HG03097 (cell line): ENCODE measurements at regions not wholly inside any gene's neighbourhood (a gene's known extent, or its start where the extent isn't known, plus 50 kb on each side); places are given as distances from the start of the nearest gene placed in this dataset.
"Not testable (repeated sequence)": the region's sequence is repeated elsewhere in the genome, so short reads cannot be mapped to it uniquely, and the experiment has no call there.

ENCODE experiments used
- ATAC-seq: cut with Tn5 transposase; IDR thresholded peaks from one replicate; pipeline ENCODE4 v1.9.1; 2021; ENCODE audit not compliant: unreplicated experiment, low FRiP score

DNA sequence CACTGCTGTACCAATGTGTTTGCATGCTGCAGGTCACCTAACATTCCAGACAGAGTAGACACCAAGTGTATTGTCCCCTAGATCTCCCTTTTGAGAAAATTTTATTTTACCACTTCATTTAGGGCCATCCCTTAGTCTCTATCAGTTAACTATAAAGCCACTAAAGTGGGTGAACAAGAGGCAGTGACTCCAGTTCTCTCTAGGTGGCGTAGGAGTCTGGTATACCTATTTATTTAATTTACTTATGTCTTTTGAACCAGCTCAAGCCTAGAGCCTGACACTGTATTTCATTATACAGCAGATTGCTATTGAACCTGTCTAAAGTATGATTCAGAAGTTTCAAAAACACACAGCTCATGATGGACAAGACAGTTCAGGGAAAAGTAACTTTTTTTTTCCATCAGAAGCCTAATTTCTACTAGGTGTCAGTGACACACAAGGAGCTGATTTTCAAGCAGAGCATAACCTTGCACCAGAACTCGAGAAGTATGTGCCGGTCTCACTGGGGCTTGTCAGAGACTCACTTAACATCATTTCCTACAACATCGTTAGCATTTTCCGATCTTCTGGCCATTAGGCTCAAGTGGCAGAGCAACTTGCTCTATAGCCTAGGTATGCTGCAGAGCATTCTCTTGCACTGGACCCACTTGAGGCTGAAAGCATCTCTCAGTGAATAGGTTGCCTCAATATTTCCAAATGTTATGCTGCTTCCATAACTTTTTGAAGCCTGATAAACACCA lies 175.4 kb downstream of the CDC14C start:
- no peak for ATAC-seq

DNA sequence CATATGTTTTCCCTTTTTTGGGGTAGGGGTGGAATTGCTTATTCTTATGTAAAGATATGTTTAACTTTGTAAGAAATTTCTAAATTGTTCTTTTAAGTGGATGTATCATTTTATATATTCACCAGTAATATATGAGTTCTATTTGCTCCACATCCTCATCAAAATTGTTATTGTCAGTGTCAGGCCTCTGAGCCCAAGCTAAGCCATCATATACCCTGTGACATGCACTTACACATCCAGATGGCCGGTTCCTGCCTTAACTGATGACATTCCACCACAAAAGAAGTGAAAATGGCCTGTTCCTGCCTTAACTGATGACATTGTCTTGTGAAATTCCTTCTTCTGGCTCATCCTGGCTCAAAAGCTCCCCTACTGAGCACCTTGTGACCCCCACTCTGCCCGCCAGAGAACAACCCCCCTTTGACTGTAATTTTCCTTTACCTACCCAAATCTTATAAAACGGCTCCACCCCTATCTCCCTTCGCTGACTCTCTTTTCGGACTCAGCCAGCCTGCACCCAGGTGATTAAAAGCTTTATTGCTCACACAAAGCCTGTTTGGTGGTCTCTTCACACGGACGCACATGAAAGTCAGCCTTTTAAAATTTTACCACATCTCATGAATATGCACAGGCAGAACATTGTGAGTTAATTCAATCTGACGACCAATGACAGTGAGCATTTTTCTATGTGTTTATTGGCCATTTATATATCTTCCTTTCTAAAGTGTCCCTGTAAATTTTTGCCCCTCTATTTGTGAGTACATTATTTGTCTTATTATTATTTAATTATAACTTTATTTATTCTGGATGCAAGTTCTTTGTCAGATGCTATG lies 176.8 kb downstream of the CDC14C start:
- ATAC-seq: not testable (repeated sequence)

DNA sequence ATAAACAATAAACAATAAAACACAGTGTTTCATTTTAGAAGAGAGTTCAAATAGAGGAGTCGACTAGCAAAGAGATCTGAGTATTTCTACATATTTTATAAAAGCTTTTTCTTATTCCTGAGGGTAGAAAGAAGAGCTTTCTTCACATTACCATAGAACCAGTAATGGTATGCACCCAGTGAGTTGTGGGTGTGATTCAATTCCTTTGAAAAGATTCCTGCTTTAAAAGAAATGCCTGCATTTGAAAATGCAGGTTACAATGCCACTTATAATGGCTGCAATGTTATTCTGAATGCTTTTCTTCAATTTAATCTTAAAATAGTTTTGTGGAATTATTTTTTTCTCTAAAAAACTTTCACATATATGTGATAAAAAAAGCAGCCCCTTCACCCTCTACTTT lies 178.1 kb downstream of the CDC14C start:
- ATAC-seq: no peak

DNA sequence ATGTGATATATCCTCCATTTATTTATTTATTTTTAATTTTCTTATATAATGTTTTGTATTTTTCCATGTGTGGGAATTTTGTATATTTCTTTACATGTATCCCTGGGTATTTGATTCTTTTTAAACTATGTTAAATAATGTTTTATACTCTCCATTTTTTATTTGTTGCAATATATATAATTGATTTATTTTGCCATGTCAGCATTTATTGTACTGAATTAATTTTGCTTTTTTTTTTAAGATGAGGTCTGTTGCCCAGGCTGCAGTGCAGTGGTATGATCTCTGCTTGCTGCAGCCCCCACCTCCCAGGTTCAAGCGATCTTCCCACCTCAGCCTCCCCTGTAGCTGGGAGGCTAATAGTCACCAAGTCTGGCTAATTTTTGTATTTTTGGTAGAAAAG lies 187.4 kb downstream of the CDC14C start:
- no peak for ATAC-seq

DNA sequence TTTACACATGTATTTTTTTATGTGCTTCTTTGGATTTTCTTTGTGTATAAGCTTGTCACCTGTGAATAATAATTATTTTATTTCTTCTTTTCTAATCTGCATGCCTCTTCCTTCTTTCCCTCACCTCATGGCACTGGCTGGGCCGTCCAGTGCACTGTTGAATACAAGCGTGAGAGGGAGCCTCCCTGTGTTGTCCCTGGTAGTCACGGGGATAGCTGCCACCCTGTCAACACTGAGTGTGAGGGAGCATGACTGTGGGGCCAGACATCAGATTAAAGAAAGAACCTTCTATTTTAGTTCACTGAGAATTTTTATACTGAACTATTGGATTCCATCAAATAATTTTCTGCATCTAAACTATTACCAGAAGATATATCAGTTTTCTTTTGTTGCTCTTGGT lies 187.9 kb downstream of the CDC14C start:
- no peak for ATAC-seq

DNA sequence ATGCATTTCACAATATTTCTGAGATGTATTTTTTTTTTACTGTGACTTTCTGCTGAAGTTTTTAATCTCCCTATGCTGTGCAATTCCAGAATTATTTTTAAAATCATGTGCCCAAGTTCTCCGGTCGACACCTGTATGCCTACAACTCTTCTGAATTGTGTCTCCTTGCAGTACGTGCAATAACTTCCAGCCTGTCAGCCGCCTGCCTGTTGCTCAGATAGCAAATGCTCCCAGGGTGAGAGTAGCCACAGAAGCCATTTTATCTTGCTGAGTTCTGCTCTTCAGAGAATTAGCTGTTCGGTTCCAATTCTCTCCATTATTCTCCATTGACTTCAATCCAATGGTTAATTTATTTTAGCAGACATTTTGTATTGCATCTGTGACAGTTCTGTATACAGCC lies 188.3 kb downstream of the CDC14C start:
- no peak for ATAC-seq

DNA sequence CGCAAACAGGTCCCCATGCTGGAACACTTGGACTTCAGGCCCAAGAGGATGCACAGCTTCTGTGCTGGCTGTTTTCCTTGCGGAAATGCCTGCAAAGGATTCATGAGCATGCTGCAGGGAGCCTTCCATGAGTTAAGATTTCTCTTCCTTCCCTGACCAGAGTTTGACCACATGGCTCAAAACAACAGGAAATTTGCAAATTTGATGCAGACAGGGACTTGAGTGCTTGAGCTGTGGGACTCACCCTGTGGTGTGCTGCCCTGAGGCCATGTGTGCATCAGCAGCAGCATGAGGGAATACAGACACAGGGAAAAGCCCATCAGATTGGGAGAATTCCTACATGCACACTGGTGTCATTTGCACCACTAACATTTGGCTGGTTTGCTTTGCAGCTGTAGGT lies 195.4 kb downstream of the CDC14C start:
- ATAC-seq: no peak

DNA sequence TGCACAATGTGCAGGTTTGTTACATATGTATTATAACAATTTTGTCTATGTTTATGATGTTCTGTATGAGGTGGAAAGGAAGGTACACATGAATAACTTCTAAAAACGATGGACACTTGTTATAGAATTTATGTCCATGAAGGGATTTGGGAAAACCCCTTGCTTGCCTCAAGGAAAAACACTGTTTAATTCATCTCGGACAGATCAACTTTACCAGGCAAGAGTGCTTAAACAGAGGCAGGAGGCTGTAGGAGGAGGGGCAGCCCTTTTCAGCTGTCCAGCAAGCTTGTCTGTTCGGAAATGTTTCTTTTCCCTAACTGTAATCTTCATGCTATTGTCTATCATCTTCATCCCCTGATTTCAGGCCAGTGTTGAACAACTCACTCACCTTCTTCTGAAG lies 200.9 kb downstream of the CDC14C start:
- ATAC-seq: no peak

DNA sequence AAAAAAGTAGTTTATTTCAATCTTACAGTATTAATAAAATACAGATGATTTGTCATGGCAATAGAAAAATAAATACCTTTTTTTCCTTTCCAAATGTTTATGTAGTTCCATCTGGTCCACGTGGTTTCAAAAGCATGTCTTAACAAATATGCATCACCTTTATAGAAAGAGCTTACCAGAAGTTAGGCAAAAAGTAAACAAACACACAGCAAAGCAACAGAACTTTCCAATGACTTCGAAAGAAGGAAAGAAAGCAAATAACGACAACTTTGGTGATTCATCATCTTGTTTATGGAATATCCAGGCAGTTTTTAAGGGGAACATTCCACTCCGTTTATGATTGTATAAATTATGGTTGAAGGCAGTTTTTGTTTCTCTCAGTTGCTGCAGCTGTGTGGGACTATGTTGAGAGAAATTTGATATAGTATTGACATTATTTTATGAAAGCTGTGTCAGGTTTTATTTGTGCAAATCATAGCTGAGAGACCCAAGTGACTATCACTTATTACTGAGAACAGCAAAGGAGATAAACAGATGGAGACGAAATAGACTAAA lies 203.1 kb downstream of the CDC14C start:
- no peak for ATAC-seq

DNA sequence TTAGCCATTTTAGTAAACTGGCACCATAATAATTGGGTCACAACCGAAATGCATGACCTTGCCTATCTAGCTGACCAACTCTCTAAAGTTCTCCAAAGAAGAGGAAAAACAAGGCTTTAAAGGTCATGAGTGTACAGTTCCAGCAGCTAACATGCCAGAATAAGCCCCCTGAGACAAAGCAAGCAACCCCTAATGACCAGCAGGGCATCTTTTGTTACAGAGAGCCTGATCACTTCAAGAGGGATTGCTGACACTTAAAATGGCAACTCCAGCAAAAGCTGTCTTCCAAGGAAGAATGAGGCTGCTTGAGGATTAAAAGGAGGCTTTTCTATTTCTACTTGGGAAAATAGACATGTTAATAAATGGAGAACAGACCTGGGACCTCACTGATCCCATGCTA lies 213.6 kb downstream of the CDC14C start:
- ATAC-seq: no peak

DNA sequence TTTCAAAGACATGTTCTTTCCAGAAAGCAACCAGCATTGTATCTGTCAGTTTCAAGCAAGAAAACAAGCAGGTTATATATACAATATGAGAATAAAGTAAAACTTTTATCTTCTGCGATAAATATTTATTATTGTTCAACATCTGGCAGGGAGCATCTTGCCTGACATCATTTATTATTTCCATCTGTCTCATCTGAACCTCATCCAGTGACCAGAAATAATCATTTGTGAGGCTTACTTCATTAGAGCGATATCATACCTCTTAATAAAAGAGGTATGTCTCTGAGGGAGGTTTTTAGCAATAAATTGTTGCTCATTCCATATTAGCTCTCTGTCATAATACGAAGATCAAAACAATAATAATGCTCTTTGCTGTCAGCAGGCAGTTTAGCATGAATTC lies 226.1 kb downstream of the CDC14C start:
- no peak for ATAC-seq

DNA sequence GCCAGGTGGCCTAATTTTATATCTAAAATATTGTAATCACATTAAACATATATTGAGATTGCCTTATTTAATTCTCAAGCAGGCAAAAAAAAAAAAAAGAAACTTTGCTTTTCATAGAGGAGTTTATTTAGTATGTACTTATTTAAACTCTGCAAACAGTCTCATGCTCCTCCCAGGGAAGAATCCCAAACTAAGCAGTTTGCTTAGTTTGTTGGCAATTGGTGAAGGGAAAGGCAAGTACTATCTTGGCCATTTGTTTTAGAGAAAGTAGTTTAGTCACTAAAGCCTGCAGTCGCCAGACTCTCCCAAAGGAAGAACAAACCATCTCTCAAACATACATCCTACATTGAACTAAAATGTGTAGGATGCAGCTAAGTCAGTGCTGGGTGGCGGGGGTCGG lies 226.8 kb downstream of the CDC14C start:
- no peak for ATAC-seq

DNA sequence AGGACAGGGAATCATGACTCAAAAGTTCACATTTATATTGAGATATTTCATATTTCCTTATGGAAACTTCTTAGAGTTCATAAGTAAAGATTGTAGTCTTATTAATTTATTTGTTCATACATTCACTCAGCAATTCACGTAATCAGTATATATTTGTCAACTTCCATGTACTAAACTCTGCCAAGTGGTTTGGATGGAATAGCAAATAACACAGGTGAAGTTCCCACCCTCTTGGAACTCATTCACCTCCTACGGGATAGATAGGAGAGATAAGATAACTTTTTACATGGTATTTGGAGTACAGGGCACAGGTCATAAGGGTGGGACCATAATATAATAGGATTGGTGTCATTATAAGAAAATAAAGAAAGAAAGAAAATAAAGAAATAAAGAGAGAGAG lies 234.0 kb downstream of the CDC14C start:
- no peak for ATAC-seq

DNA sequence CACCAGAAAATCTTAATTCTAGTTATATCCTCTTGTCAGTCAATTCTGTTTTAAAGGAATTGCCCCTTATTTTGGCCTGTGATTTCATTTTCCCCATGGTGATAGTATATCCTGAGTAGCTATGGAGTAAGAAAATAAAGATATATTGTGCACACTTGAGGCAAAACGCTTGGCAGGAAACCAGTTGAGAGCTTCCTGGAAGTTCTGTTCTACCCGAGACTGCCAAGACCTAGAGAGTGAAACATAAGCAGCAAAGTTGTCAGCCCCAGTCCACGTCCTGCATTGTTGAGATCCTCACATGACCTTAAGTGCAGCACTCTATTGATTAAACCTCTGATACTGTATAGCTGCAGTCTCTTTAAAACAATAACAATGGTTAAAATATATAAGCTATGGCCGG lies 235.2 kb downstream of the CDC14C start:
- ATAC-seq: no peak

DNA sequence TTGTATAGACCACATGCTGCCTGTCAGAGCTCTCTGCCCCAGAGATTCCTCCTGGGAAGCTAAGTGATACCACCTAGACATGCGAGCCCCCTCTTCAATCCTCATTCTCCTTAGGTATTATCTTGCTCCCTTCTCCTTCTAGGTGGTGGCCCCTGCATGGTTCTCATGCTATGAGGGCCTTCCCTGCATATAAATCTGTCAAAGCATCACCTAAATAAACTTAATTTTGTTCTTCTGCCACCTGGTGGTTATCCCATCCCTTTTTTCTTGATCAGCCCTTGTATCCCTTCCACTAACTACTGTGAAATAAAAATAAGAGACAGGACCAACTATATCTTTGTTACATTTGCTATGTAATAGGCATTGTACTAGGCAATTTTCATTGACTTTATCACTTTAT lies 242.1 kb downstream of the CDC14C start:
- ATAC-seq: no peak

DNA sequence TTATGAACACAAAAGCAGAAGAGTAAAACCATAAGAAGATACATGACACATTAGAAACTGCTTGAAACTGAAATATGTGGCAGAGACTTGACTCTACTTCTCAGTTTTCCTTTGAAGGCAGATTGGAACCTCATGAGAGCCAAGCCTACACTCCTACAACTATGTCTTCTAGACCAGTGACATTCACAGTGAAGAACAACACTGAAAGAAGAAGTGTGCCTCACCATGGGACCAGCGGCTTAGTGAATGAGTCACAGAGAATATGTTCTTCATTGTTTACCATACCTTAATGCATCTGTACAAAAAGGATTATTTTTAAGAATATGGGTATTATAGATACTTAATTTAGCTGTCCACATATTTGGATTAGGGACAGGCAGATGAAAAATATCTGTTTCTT lies 248.3 kb downstream of the CDC14C start:
- no peak for ATAC-seq

DNA sequence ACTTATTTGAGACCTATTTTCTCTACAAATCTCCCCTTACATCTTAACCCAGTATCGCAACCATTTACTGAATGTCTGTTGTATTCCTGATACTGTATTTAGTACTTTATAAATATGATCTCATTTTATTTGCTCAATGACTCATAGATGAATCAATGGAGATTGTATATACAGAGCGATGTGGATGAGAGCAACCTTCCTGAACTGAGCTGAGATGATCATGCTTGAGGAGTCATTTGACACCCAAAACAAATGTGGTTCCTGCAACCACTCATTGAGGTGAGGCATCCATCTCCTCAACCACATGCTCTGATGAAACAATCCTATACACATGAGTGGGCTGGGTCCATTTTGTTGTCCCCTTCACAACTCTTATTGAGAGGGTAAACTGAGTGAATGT lies 250.0 kb downstream of the CDC14C start:
- no peak for ATAC-seq

DNA sequence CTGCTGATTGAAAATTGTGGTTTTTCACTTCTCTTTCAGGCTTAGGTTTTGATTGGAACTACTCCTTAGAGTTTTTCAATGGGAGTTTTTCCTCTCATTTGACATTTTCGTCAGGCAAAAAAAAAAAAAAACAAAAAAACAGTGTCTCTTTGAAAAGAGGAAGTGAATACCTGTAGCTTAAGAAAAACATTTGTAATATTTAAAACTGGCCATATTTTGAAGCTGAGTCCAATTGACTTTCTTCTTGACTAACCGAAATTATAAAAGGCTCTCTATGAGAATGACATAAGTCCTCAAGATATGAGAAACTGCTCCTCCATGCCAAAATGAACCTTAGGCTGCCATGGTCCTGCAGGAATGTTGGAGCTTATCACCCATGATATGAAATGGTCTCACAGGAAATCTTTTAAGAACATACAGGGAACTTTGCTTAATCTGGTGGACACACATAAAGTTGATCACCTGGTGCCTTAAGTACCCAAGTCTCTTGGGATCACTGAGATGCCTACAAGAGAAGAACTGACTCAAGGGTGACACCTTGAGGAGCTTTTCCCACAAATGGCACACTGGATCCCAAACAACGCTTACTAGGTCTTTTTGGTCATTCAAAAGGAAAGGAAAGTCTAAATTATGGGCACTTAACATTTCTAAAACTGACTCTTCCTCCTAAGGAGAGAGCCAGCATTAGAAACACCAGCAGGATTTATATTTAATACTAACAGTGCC lies 263.4 kb downstream of the CDC14C start:
- no peak for ATAC-seq

DNA sequence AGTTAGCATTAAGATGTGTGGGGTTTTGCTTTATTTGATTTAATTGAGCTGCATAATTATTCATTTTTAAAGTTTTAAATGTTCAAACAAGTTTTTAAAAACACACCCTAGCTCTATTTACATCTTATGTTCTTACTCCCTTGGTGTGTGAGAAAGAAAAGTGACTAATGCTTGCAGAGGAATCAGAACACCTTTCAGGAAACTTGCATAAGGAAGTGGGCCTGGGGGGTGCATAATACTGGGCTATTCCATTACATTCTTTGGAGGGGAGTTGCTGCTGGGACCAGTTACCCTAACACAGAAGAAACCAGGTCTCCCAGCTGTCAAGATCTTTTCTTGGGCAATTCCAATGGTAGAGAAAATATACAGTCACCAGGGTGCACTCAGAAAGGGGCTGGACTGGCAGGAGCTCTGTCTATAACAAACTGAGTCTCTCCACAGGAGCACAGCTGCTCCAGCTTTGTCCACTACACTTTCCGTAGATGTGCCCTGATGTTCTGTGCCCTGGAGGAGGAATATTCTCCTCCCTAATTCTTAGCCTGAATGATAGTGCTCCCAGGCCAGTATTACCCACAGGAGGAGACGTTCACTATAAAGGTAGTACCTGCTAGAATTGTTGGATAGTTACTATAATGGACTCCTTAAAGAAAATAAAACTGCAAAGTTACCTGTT lies 304.2 kb downstream of the CDC14C start:
- no peak for ATAC-seq

DNA sequence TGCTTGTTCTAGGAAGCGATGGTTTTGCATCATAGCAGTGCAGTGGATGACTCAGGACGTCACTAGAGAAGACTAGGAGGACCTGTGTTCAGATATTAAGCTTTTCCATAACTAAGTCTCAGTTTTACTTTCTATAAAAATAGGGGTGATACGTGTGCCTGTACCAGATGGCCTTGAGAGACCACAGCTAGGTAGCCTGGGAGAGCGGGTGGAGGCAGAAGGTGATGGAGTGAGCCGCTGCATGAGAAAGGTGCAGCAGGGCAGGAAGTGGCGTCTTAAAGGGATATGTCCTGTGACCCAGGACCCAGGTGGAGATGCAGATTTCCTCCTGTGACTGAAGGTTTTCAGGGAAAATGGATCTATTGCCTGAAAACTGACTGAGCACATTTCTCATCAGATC lies 304.9 kb downstream of the CDC14C start:
- no peak for ATAC-seq

DNA sequence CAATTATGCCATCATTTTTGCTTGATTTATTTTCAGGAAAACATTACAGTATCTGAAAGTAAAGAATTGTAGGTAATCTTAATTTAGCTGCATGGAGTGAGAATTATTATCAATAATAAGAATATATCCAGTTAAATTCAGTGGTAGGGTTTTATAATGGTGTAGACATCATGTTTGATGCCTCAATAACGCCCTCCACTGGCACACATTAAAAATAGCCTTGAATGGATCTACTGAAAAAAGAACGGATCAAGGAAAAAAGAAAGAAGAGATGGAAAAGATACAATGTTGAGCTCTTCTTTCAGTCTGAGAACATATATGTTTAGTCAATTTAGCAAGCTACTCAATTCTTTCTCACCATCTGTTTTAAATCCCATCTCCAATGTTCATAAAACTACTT lies 319.2 kb downstream of the CDC14C start:
- ATAC-seq: no peak
